ENCODE measurements at regions not wholly inside any gene's neighbourhood (a gene's known extent, or its start where the extent isn't known, plus 50 kb on each side); places are given as distances from the start of the nearest gene placed in this dataset.
"Not testable (repeated sequence)": the region's sequence is repeated elsewhere in the genome, so short reads cannot be mapped to it uniquely, and the experiment has no call there.

- H3K27ac ChIP-seq: no peak overlapping the region
- H3K4me1 ChIP-seq: no peaks in the 10 kb centered on the region
- no peak overlapping the region for H3K4me3 ChIP-seq
- intact Hi-C loops (cut with DNase I; ENCODE audit: low total_unique reads) (no loop called here), in situ Hi-C loops (cut with MboI; ENCODE audit: low sequenced_read_pairs in 4 of 4) (no loop called here)
- no peaks in the 10 kb centered on the region for H3K9me3 ChIP-seq
- DNase-seq (no peak), ATAC-seq (no peak)
- TF ChIP-seq POLR2A (IDR thresholded peaks at IDR 0.05) (no peak), CTCF (IDR thresholded peaks at IDR 0.05 in 4 of 5, conservative IDR thresholded peaks at IDR 0.05 in 1 of 5) (no peak)
- H3K27me3 ChIP-seq: no peaks in the 10 kb centered on the region
- no peaks in the 10 kb centered on the region for H3K36me3 ChIP-seq
Observed at GRCh38 chr4:83961575-83961974, 425.7 kb downstream of the GPAT3 start.

GRCh38 chr4:83959160-83959559 is 423.3 kb downstream of the GPAT3 start:
- Histone ChIP-seq H3K9me3 (no peaks in the 10 kb centered on the region), H3K4me3 (no peak overlapping the region), H3K4me1 (no peaks in the 10 kb centered on the region), H3K27ac (no peak overlapping the region), H3K36me3 (no peaks in the 10 kb centered on the region), H3K27me3 (no peaks in the 10 kb centered on the region)
- no peak for DNase-seq
- TF ChIP-seq POLR2A (IDR thresholded peaks at IDR 0.05): no peak
- TF ChIP-seq CTCF (IDR thresholded peaks at IDR 0.05 in 4 of 5, conservative IDR thresholded peaks at IDR 0.05 in 1 of 5): no peak
- no peak for ATAC-seq
- in situ Hi-C loops (cut with MboI; ENCODE audit: low sequenced_read_pairs in 4 of 4) (no loop called here), intact Hi-C loops (cut with DNase I; ENCODE audit: low total_unique reads) (no loop called here)

- intact Hi-C loops (cut with DNase I; ENCODE audit: low total_unique reads) (no loop called here), in situ Hi-C loops (cut with MboI; ENCODE audit: low sequenced_read_pairs in 4 of 4) (no loop called here)
- DNase-seq (no peak), ATAC-seq (no peak)
- TF ChIP-seq CTCF (IDR thresholded peaks at IDR 0.05 in 4 of 5, conservative IDR thresholded peaks at IDR 0.05 in 1 of 5) (no peak), POLR2A (IDR thresholded peaks at IDR 0.05) (no peak)
- no peak overlapping the region for H3K27ac ChIP-seq
- H3K4me3 ChIP-seq: no peak overlapping the region
- no peaks in the 10 kb centered on the region for H3K9me3 ChIP-seq
- H3K4me1 ChIP-seq: no peaks in the 10 kb centered on the region
- no peaks in the 10 kb centered on the region for H3K36me3 ChIP-seq
- H3K27me3 ChIP-seq: no peaks in the 10 kb centered on the region
Observed at GRCh38 chr4:83947830-83948193, 411.9 kb downstream of the GPAT3 start.

GRCh38 chr4:83947125-83947829 is 411.4 kb downstream of the GPAT3 start:
- no peaks in the 10 kb centered on the region for H3K27me3 ChIP-seq
- H3K4me3 ChIP-seq: no peak overlapping the region
- ATAC-seq: no peak
- no peaks in the 10 kb centered on the region for H3K4me1 ChIP-seq
- TF ChIP-seq CTCF (IDR thresholded peaks at IDR 0.05 in 4 of 5, conservative IDR thresholded peaks at IDR 0.05 in 1 of 5) (no peak), POLR2A (IDR thresholded peaks at IDR 0.05) (no peak)
- H3K9me3 ChIP-seq: no peaks in the 10 kb centered on the region
- intact Hi-C loops (cut with DNase I; ENCODE audit: low total_unique reads): no loop called here
- no peak overlapping the region for H3K27ac ChIP-seq
- no peak for DNase-seq
- no peaks in the 10 kb centered on the region for H3K36me3 ChIP-seq
- in situ Hi-C loops (cut with MboI; ENCODE audit: low sequenced_read_pairs in 4 of 4): no loop called here

GRCh38 chr4:83943691-83944090 is 407.8 kb downstream of the GPAT3 start:
- DNase-seq; H3K27me3 ChIP-seq; H3K9me3 ChIP-seq; H3K4me3 ChIP-seq; in situ Hi-C loops (cut with MboI; ENCODE audit: low sequenced_read_pairs in 4 of 4); H3K27ac ChIP-seq; intact Hi-C loops (cut with DNase I; ENCODE audit: low total_unique reads); ATAC-seq; H3K4me1 ChIP-seq; H3K36me3 ChIP-seq: not testable (repeated sequence)
